HL-60 (cell line): ENCODE measurements at regions not wholly inside any gene's neighbourhood (a gene's known extent, or its start where the extent isn't known, plus 50 kb on each side); places are given as distances from the start of the nearest gene placed in this dataset.

Source experiments
- DNase-seq, 2 experiments: peaks; one replicate each; pipeline ENCODE4 v3.0.0-alpha.2; 2010 to 2020; ENCODE audit warnings: low read depth in 1 of 2, low spot score in 1 of 2
- H3K27ac ChIP-seq: fragments of 250-450 bp; sonication (Bioruptor Pico); replicated peaks from 2 replicates; pipeline ENCODE4 v1.5.1; 2020; ENCODE audit warnings: mild to moderate bottlenecking, moderate library complexity
- H3K27me3 ChIP-seq: fragments of 250-450 bp; sonication (Bioruptor Pico); 2 replicates; pipeline ENCODE4 v1.5.1; 2021; ENCODE audit warnings: mild to moderate bottlenecking, moderate library complexity; ENCODE audit not compliant: insufficient read depth, poor library complexity, severe bottlenecking
- H3K4me3 ChIP-seq: replicated peaks from 2 replicates; pipeline ENCODE4 v1.5.1; 2011; ENCODE audit warnings: mild to moderate bottlenecking, control low read depth, low read length; ENCODE audit not compliant: insufficient read depth
- CTCF ChIP-seq: IDR thresholded peaks from one replicate; pipeline ENCODE4 v1.5.1; 2011; ENCODE audit warnings: low read length, control low read depth, inconsistent platforms; ENCODE audit not compliant: insufficient read depth
- GABPA ChIP-seq: IDR thresholded peaks from 2 replicates; pipeline ENCODE4 v1.6.1; 2012; ENCODE audit warnings: low read depth
- POLR2AphosphoS5 ChIP-seq: IDR thresholded peaks from 2 replicates; pipeline ENCODE4 v1.6.1; 2012; ENCODE audit warnings: low read depth
- REST ChIP-seq: IDR thresholded peaks from 2 replicates; pipeline ENCODE4 v1.6.1; 2012; ENCODE audit warnings: low read depth; ENCODE audit not compliant: insufficient replicate concordance
- SPI1 ChIP-seq: IDR thresholded peaks from 2 replicates; pipeline ENCODE4 v1.6.1; 2012; ENCODE audit warnings: low read depth, mild to moderate bottlenecking, borderline replicate concordance

GRCh38 chr4:17320046-17320445 is 191.8 kb downstream of the QDPR start:
- no peak for DNase-seq
- no peak overlapping the region for H3K4me3 ChIP-seq
- no peaks in the 10 kb centered on the region for H3K27me3 ChIP-seq
- no peak overlapping the region for H3K27ac ChIP-seq
- TF ChIP-seq SPI1: no peak
- TF ChIP-seq CTCF: no peak
- TF ChIP-seq GABPA: no peak
- TF ChIP-seq POLR2AphosphoS5: no peak
- no peak for TF ChIP-seq REST

- Histone ChIP-seq H3K27me3 (no peaks in the 10 kb centered on the region), H3K4me3 (no peak overlapping the region), H3K27ac (no peak overlapping the region)
- no peak for DNase-seq
- TF ChIP-seq CTCF (no peak), POLR2AphosphoS5 (no peak), SPI1 (no peak), REST (no peak)
Measured at GRCh38 chr4:17317526-17317925, 194.4 kb downstream of the QDPR start.

- TF ChIP-seq POLR2AphosphoS5 (no peak), REST (no peak), SPI1 (no peak), GABPA (no peak)
Measured at GRCh38 chr4:17316566-17316965, 195.3 kb downstream of the QDPR start.

GRCh38 chr4:17315459-17315858 is 196.4 kb downstream of the QDPR start:
- no peak for TF ChIP-seq SPI1
- TF ChIP-seq REST: no peak
- no peak for TF ChIP-seq POLR2AphosphoS5
- no peak for DNase-seq

More at GRCh38 chr4:17316566-17316965, 195.3 kb downstream of the QDPR start:
- H3K27me3 ChIP-seq: no peaks in the 10 kb centered on the region
- no peak overlapping the region for H3K27ac ChIP-seq
- no peak overlapping the region for H3K4me3 ChIP-seq
- no peak for DNase-seq

More at GRCh38 chr4:17315459-17315858, 196.4 kb downstream of the QDPR start:
- no peaks in the 10 kb centered on the region for H3K27me3 ChIP-seq
- no peak overlapping the region for H3K4me3 ChIP-seq
- H3K27ac ChIP-seq: no peak overlapping the region
